Tibial nerve (tissue), 4 donors: ENCODE measurements at regions not wholly inside any gene's neighbourhood (a gene's known extent, or its start where the extent isn't known, plus 50 kb on each side); places are given as distances from the start of the nearest gene placed in this dataset.

ENCODE experiments used
- DNase-seq, 2 donors: peaks; one replicate each; pipeline ENCODE4 v3.0.0-alpha.2; 2019; ENCODE audit warnings: low spot score in 2 of 2
- H3K27ac ChIP-seq, 4 donors: fragments of 200-600 bp; sonication (generic) in 3 of 4; one replicate each; pipeline ENCODE4 v1.5.1; 2017 to 2019; ENCODE audit warnings: mild to moderate bottlenecking in 1 of 4
- H3K27me3 ChIP-seq, 2 donors: fragments of 200-600 bp; sonication (generic) in 1 of 2; one replicate each; pipeline versions ENCODE4 v1.5.1 to v1.6.0; 2017 to 2019
- H3K36me3 ChIP-seq, 3 donors: fragments of 200-600 bp; sonication (generic); one replicate each; pipeline ENCODE4 v1.5.1; 2018 to 2019
- H3K4me1 ChIP-seq, 4 donors: fragments of 200-600 bp; sonication (generic) in 3 of 4; one replicate each; pipeline ENCODE4 v1.5.1; 2017 to 2019
- H3K4me3 ChIP-seq, 4 donors: fragments of 200-600 bp; sonication (generic) in 3 of 4; one replicate each; pipeline ENCODE4 v1.5.1; 2017 to 2019; ENCODE audit warnings: mild to moderate bottlenecking in 1 of 4, moderate library complexity in 1 of 4
- H3K9me3 ChIP-seq, 4 donors: fragments of 200-600 bp; sonication (generic) in 3 of 4; one replicate each; pipeline ENCODE4 v1.5.1; 2017 to 2019
- EP300 ChIP-seq, 2 donors: sonication (generic); formaldehyde crosslinking; IDR thresholded peaks; one replicate each; pipeline ENCODE4 v1.6.1; 2017; ENCODE audit warnings: antibody characterized with exemption in 2 of 2, mild to moderate bottlenecking in 1 of 2
- POLR2A ChIP-seq, 2 donors: fragments of 450-650 bp; IDR thresholded peaks; one replicate each; pipeline ENCODE4 v1.6.1; 2017; ENCODE audit warnings: antibody characterized with exemption in 2 of 2, mild to moderate bottlenecking in 2 of 2, moderate library complexity in 2 of 2
- WGBS, 2 donors: methylation state at CpG; one replicate each; pipeline ENCODE4 v1.1.5; 2018; 5-methylcytosine and 5-hydroxymethylcytosine counted together
- TF ChIP-seq, protein P1 (sequence below), 5 experiments: fragments of 200-600 bp in 3 of 5; fragments of 450-650 bp in 2 of 5; sonication (generic) in 3 of 5; IDR thresholded peaks; one replicate each; pipeline ENCODE4 v1.5.1; 2016 to 2019; ENCODE audit warnings: antibody characterized with exemption in 5 of 5, mild to moderate bottlenecking in 3 of 5, moderate library complexity in 2 of 5

DNA sequence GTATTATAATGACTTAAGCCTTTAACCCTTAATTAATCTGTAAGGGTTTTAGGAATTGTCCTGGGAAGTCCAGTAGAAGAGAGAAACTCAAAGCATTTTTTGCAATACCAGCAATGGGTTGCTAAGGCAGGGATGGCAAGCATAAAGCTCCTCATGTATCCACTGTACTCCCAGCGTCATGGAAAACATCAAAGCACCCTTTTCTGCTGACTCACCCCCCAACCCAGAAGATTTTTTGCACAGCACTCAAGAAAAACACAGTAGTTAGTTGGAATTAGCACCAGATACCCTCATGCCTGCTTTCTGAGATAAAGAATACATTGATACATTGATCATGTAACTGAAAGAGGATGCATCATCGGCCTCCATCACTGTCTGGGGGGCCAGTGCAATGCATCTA, 199.1 kb upstream of the CNOT2 start:
- Histone ChIP-seq H3K9me3 (no peaks in the 10 kb centered on the region), H3K4me3 (no peak overlapping the region), H3K4me1 (peaks cover 0 to 7% (median 3%) of the 10 kb centered on the region in 4 donors), H3K27ac (no peak overlapping the region), H3K27me3 (no peaks in the 10 kb centered on the region), H3K36me3 (no peaks in the 10 kb centered on the region)
- DNase-seq = no peak
- TF ChIP-seq, protein P1, sequence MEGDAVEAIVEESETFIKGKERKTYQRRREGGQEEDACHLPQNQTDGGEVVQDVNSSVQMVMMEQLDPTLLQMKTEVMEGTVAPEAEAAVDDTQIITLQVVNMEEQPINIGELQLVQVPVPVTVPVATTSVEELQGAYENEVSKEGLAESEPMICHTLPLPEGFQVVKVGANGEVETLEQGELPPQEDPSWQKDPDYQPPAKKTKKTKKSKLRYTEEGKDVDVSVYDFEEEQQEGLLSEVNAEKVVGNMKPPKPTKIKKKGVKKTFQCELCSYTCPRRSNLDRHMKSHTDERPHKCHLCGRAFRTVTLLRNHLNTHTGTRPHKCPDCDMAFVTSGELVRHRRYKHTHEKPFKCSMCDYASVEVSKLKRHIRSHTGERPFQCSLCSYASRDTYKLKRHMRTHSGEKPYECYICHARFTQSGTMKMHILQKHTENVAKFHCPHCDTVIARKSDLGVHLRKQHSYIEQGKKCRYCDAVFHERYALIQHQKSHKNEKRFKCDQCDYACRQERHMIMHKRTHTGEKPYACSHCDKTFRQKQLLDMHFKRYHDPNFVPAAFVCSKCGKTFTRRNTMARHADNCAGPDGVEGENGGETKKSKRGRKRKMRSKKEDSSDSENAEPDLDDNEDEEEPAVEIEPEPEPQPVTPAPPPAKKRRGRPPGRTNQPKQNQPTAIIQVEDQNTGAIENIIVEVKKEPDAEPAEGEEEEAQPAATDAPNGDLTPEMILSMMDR (IDR thresholded peaks at IDR 0.05) = no peak
- no peak for TF ChIP-seq POLR2A (IDR thresholded peaks at IDR 0.05)
- no peak for TF ChIP-seq EP300 (IDR thresholded peaks at IDR 0.05)
- whole genome bisulfite sequencing, 2 donors = 70 to 73% methylated on average over 2 of the region's 2 CpGs

DNA sequence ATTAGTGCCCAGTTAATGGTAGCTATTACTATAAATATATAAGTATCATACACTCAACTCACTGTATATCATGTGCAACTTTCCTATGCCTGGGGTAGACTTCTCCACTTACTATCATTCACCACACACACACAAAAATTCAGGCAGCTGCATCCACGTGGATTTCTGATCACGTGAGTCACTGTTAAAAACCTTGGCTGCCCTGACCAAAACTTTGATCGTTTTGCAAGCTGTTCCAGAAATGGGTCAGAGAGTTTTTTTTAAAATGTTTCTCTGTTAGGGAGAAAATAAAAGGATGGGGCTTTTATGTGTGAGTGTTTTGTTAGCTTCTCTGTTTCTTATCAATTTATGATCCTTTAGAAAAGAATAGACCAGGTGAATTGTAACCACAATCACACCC, 198.2 kb upstream of the CNOT2 start:
- H3K27me3 ChIP-seq = no peaks in the 10 kb centered on the region
- no peak for DNase-seq
- H3K27ac ChIP-seq = no peak overlapping the region
- no peaks in the 10 kb centered on the region for H3K9me3 ChIP-seq
- whole genome bisulfite sequencing, 2 donors = 30 to 33% methylated on average over 3 of the region's 3 CpGs
- peaks cover 0 to 7% (median 3%) of the 10 kb centered on the region in 4 donors for H3K4me1 ChIP-seq
- peak in 1 of 2 donors; percentile 19 for TF ChIP-seq EP300 (IDR thresholded peaks at IDR 0.05)
- TF ChIP-seq, protein P1 (IDR thresholded peaks at IDR 0.05) = no peak
- no peak overlapping the region for H3K4me3 ChIP-seq
- H3K36me3 ChIP-seq = no peaks in the 10 kb centered on the region

- Histone ChIP-seq H3K4me3 (no peak overlapping the region), H3K27ac (no peak overlapping the region), H3K9me3 (no peaks in the 10 kb centered on the region), H3K27me3 (no peaks in the 10 kb centered on the region), H3K36me3 (no peaks in the 10 kb centered on the region), H3K4me1 (peaks cover 0 to 7% (median 1%) of the 10 kb centered on the region in 4 donors)
- DNase-seq = no peak
- TF ChIP-seq, protein P1 (IDR thresholded peaks at IDR 0.05) = no peak
- TF ChIP-seq EP300 (IDR thresholded peaks at IDR 0.05) (no peak), POLR2A (IDR thresholded peaks at IDR 0.05) (no peak)
- WGBS, 2 donors = 62 to 68% methylated on average over 4 of the region's 4 CpGs
These were observed 197.7 kb upstream of the CNOT2 start for GRCh38 chr12:70045514-70045913.

GRCh38 chr12:70048521-70049250, 194.5 kb upstream of the CNOT2 start:
- 96 to 100% methylated on average over 1 of the region's 1 CpG for WGBS, 2 donors
- H3K27ac ChIP-seq = no peak overlapping the region

More at GRCh38 chr12:70048521-70049250, 194.5 kb upstream of the CNOT2 start:
- Histone ChIP-seq H3K36me3 (no peaks in the 10 kb centered on the region), H3K4me1 (peaks cover 0 to 7% (median 0%) of the 10 kb centered on the region in 4 donors), H3K9me3 (no peaks in the 10 kb centered on the region), H3K27me3 (no peaks in the 10 kb centered on the region), H3K4me3 (no peak overlapping the region)
- TF ChIP-seq POLR2A (IDR thresholded peaks at IDR 0.05) (no peak), EP300 (IDR thresholded peaks at IDR 0.05) (no peak)
- TF ChIP-seq, protein P1 (IDR thresholded peaks at IDR 0.05) = no peak
- DNase-seq = no peak
